ENCODE measurements at regions not wholly inside any gene's neighbourhood (a gene's known extent, or its start where the extent isn't known, plus 50 kb on each side); places are given as distances from the start of the nearest gene placed in this dataset.
"Not testable (repeated sequence)": the region's sequence is repeated elsewhere in the genome, so short reads cannot be mapped to it uniquely, and the experiment has no call there.

- not testable (repeated sequence) for TF ChIP-seq CTCF, POLR2A (IDR thresholded peaks at IDR 0.05)
These were observed 125.6 kb downstream of the NUFIP1 start for GRCh38 chr13:44863641-44864040.
